ENCODE measurements at regions not wholly inside any gene's neighbourhood (a gene's known extent, or its start where the extent isn't known, plus 50 kb on each side); places are given as distances from the start of the nearest gene placed in this dataset.
A peak's percentile ranks its signal among the peaks of the same experiment; 100 is the strongest.

GRCh38 chr2:144333143-144333555, 186.8 kb downstream of the ZEB2 start:
- peak overlapping the region; percentile 53 for H3K4me3 ChIP-seq (ENCODE audit: low read depth, low read length)
- no peak for DNase-seq (ENCODE audit: low read depth)
- TF ChIP-seq, protein P1, sequence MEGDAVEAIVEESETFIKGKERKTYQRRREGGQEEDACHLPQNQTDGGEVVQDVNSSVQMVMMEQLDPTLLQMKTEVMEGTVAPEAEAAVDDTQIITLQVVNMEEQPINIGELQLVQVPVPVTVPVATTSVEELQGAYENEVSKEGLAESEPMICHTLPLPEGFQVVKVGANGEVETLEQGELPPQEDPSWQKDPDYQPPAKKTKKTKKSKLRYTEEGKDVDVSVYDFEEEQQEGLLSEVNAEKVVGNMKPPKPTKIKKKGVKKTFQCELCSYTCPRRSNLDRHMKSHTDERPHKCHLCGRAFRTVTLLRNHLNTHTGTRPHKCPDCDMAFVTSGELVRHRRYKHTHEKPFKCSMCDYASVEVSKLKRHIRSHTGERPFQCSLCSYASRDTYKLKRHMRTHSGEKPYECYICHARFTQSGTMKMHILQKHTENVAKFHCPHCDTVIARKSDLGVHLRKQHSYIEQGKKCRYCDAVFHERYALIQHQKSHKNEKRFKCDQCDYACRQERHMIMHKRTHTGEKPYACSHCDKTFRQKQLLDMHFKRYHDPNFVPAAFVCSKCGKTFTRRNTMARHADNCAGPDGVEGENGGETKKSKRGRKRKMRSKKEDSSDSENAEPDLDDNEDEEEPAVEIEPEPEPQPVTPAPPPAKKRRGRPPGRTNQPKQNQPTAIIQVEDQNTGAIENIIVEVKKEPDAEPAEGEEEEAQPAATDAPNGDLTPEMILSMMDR (IDR thresholded peaks at IDR 0.05; ENCODE audit: low read depth, low read length, missing control alignments) = no peak

DNA sequence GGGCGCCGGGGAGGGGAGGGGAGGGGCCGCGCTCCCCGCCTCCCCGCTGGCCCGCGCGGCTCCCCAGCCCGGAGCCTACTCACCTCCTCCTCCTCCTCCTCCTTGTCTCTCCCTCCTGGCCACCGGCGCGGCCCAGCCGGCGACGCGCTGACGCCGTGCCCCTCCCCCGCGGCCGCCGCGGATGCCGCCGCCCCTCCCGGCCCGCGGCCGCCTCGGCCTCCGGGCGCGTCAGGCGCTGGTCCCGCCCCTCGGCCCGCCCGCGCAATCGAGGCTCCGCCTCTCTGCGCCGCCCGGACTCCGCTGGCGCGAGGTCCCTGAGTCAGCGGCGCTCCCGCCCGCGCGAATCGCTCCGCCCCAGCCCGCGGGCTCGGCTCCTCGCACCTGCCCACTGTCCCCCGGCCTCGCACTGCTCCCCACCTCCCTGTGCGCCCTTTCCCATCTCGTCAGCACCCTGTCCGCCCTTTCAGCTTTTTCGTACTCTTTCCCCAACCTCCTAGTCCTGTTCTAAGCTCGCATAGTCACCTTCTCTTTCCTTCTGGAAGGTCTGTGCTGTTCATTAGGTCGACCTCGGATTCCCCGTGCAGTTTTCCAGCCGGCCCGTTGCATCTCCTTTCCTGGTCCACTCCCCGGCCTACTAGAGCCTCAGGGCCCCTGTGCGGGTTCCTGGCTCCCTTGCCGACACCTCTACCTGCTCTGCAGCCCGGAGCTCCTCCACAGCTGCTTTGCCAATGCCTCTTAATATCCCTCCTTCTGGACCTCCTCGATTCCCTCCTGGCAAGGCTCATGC, 187.4 kb downstream of the ZEB2 start:
- TF ChIP-seq, protein P1 (IDR thresholded peaks at IDR 0.05; ENCODE audit: low read depth, low read length, missing control alignments) = no peak

GRCh38 chr2:144331674-144332355, 188.1 kb downstream of the ZEB2 start:
- DNase-seq (ENCODE audit: low read depth) = peak; percentile 35
- H3K4me3 ChIP-seq (ENCODE audit: low read depth, low read length) = peak overlapping the region; percentile 89
- TF ChIP-seq, protein P1 (IDR thresholded peaks at IDR 0.05; ENCODE audit: low read depth, low read length, missing control alignments) = peak; percentile 29

More for the DNA sequence above, 187.4 kb downstream of the ZEB2 start:
- H3K4me3 ChIP-seq (ENCODE audit: low read depth, low read length) = peak overlapping the region; percentile 89
- peak; percentile 45 for DNase-seq (ENCODE audit: low read depth)

- H3K4me3 ChIP-seq (ENCODE audit: low read depth, low read length) = peak overlapping the region; percentile 89
- DNase-seq (ENCODE audit: low read depth) = no peak
- TF ChIP-seq, protein P1 (IDR thresholded peaks at IDR 0.05; ENCODE audit: low read depth, low read length, missing control alignments) = no peak
Observed at GRCh38 chr2:144330951-144331673, 188.8 kb downstream of the ZEB2 start.

DNA sequence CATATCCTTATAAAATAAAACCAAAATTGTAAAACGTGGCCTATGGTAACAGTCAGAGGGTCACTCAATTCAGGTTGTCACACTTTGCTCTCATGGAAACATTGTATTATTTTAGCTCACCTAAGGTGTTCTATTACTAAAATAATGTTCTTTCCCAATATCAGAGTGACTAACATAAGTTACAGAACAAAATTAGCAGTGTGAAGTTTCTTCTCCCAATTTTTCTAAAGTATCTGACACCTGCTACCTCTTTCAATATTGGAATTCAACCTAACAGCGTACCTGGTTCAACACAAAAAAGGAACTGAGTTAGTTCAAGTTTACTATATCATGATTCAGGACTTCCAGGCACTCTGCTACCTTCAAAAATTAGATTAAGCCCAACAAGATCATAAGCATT, 190.4 kb downstream of the ZEB2 start:
- TF ChIP-seq, protein P1 (IDR thresholded peaks at IDR 0.05; ENCODE audit: low read depth, low read length, missing control alignments) = no peak
- no peak overlapping the region for H3K4me3 ChIP-seq (ENCODE audit: low read depth, low read length)
- DNase-seq (ENCODE audit: low read depth) = no peak

DNA sequence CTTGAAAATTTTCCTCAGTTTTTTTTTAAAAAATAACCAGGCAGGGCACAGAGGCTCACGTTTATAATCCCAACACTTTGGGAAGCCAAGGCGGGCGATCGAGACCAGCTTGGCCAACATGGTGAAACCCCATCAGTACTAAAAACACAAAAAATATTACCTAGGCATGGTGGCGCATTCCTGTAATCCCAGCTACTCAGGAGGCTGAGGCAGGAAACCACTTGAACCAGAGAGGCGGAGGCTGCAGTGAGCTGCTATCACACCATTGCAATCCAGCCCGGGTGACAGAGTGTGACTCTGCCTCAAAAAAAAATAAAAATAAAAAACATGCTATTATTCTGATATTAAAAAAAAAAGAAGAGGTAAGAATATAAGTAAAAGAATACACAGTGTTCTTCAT, 191.0 kb downstream of the ZEB2 start:
- TF ChIP-seq, protein P1 (IDR thresholded peaks at IDR 0.05; ENCODE audit: low read depth, low read length, missing control alignments) = no peak
- no peak for DNase-seq (ENCODE audit: low read depth)
- no peak overlapping the region for H3K4me3 ChIP-seq (ENCODE audit: low read depth, low read length)

Measured in GM12864 (cell line).